GM21619 (cell line): ENCODE measurements at regions not wholly inside any gene's neighbourhood (a gene's known extent, or its start where the extent isn't known, plus 50 kb on each side); places are given as distances from the start of the nearest gene placed in this dataset.

ENCODE experiments used
- ATAC-seq: cut with Tn5 transposase; IDR thresholded peaks from one replicate; pipeline ENCODE4 v1.9.1; 2021; ENCODE audit not compliant: unreplicated experiment

DNA sequence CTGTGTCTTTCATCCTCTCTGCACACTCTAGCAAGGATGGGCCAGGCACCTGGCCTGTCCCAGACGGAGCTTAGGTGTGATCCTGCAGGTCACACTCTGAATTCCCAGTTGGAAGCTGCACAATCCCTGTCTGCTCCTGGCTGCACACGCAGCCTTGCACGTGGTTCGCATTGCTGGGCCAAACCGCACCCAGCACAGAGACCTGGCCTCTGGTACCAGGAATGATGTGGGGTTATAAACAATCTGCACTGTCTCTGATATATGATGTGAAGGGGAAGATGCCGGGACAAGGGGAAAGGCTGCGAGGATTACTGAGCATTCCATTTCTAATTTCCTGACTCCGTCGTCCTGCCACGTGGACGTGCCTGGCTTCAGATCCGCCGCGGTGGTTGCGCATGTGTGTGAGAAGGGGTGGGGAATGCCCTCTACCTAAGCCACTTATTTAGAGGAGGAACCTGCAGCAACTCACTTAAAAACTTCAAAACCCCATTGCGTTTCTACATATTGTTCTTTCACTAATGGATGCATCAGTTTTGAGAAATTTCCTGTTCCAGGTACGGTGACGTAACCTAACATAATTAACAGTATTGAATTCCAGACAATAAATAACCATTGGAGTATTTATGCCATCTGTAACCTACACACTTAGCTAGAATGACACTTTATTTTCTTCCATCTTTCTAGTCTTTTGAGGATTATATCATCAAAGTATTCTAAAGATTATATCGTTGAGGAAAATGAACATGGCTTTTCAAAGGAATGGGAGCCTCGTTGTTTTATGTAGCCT lies 559.7 kb upstream of the MGMT start:
- ATAC-seq: no peak

DNA sequence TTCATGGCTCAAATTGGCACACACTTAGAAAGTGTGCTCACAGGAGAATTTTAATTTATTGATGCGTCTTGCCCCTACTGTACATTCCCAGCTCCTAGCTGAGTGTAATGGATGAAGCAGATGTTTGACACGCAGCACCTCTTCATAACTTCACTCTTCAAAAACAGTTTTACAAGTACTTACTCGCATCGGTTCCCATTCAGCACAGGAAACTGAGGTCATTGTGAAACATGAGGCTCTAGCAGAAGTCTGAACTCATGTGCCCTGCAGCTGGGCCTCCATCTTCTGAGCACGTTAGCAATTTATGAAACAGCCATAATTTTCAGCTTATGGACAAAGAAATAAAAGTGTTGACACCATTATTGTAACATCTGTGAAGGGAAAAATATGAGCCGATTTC lies 558.9 kb upstream of the MGMT start:
- no peak for ATAC-seq

DNA sequence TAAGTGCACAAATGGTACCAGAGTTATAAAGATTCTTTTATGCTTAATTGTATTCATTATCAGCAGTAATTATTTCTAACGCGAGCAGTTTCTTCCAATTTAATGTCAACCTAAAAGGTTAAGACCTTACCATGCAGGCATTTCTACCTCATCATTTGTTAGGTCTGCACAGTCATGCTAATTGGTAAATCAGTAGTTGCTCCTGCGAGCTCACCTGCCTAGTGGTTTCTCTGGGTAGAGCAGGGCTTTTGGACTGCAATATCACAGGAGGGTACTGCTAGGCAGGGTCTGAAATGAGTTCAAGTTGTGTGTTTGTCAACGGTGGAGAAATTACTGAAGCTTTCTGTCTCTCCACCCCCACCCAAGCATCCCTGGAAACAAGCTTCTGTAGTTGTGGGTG lies 558.5 kb upstream of the MGMT start:
- no peak for ATAC-seq

DNA sequence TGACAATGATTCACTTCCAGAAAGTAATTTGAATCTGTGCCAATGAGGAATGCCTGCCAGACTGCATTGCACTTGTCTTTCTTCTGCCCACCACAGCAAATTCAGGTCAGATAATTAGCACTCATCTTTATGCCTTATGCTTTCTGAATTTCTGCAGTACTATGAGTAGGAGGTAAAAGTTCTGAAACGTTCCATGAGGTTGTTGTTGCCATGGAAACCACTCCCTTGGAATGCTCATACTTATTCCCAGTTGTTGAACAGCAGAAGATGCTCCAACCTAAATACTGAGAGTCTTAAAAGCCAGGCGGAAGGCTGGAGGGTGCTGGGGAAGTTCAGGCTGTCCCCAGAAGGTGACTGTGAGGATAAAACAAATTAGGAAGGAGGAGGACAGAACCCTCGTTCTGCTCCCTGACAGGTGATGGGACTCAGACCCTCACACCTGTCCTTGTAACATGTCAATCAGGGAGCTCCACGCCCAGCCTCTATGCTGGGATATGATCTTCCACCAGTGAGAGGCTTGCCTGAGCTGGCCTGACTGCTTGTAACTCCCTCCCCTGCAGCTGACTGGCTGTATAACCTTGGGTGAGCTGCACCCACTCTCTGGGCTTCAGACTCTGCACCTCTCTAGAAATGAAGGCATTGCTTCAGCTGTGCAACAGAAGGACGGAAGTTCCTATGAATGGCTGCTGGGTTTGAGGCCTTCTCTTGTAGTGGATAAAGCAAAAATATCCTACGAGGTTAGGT lies 554.3 kb upstream of the MGMT start:
- ATAC-seq: no peak

DNA sequence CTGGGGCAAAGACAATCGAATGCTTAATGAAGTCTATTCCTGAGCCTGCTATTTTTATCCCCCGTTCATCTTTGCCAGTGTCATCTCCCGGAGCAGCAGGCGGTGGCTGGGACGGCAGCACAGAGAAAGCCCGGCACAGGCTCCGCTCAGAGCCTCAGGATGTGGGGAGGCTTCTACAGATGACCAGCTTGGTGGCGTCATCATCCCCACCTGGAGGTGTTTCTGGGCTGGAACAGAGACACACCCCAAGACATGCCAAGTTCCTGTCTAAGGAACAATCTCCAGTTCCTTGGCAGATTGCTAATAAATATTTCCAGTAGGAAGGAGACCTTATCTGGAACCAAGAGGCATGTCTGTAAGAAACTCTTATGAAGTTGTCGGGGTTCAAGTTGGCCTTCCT lies 552.4 kb upstream of the MGMT start:
- no peak for ATAC-seq

DNA sequence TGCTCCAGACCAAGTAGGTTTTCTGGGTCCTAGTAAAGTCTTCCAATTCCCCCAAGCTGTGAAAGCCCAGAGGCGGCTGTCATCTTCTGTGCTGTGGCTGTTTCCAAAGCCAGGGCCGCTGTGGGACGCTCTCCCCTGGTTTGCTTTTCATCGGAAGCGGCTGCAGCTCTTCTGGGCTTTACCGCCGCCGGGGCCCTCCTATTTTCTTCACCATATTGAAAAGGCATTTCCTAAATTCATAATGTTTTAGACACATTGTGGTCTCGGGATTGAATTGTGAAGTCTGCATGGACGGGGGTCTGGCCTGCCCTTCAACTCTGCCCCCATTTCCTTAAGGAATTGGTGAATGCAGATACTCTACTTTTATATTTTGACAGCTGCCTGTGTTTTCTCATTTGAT lies 551.4 kb upstream of the MGMT start:
- no peak for ATAC-seq

DNA sequence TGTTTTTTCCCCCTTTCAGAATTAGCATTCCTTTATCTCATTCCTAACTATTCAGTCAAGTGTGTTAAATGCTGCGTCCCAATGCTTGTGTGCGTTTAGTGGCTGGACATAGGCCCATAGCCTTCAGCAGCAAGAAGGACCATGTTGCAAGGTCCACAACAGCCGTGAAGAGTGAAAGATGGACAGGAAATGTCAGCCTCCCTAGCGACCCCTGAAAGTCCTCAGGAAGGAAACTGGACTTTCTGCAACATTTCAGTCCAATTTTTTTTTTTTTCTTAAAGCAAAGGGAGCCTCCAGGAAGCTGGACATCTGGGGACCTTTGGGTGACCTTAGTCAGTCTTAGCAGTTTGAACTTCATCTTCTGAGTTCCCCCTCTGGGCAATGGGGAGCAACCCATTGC lies 550.7 kb upstream of the MGMT start:
- ATAC-seq: no peak

DNA sequence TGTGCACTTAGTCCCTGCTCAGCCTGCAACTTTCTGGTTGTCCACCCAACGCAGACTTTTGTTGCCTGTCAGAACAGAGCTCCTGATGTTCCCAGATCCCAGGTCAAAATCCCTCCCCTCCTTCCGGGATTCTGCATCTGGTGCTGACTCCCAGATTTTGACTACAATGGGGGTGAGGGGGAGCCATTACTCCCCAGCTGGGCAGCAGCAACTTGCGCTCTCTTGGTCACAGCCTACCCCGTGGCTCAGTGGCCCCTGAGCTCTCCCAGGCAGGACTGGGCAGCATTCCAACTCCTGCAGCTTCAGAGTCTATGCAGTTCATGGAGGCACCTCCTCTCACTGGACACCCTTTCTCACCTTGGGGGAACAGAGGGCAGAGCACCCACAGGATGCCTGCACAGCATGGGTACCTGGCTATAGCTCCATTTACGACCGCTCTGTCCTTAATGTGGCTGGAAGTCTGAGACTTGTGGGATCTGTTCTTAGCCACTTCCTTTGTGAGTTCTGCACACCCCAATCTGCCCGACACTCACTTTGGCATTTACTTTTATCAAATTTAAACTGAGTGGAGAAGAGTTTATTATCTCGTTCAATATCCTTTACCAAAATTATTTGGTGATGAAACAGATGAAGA lies 545.5 kb upstream of the MGMT start:
- ATAC-seq: no peak

DNA sequence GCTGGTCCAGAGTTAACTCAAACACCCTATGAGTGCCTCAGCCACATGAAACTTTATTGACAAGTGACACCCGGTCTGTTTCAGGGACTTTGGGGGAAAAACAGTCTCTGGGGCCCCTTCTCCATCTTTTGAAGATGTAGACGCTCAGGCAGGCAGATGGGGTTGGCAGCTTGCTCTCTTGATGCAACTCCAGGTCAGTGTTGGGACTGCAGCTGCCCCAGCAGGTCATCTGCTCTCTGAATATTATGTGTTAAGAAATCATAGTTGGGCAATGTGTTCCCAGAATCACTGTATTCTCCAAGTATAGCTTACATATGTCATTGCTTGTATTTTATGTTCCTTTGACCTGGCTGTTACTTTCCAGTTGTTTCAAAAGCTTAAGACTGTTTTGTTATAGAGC lies 544.9 kb upstream of the MGMT start:
- no peak for ATAC-seq

DNA sequence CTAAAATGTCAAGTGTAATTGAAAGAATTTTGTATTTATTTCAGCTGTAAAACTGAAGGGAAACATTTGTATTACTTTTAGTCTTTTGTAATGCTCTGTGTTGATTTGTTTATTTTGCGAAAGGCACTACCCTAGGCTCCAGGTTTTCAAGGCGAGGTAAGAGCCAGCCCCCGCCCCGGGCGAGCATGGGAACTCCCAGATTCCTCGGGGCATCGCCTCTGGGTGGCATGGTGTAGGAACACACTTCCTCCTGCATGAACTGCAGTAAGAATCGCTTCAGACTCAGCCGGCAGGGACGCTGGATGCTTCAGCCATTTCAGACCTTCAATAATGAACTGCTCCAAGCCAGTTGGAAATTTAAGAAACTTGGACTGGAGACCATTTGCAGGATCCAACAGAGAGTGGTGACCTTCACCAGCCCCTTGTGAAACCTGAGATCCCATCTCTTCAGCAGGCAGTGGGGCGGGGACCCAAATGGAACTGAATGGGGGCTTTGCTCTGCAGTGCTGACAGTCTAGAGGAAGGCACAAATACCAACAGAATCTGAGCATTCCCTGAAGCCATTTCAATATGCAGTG lies 544.3 kb upstream of the MGMT start:
- ATAC-seq: no peak

DNA sequence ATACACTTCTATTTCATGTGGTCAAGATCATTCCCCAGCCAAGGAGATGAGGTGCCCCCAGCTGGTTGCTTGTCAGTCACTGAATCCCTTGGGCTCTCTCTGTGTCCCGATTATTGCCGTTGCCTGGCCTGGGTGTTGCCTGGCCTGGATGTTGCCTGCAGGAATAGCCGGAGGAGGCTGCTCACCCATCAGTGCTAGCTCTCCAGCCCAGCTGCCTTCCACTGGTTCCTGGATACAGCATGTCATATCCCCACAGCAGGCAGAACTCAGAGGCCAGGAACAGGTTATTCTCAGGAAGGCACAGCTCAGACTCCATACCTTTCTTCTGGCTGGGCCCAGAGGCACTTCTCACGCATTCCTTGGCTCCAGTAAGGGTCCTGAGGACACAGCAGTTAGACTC lies 542.1 kb upstream of the MGMT start:
- ATAC-seq: no peak

DNA sequence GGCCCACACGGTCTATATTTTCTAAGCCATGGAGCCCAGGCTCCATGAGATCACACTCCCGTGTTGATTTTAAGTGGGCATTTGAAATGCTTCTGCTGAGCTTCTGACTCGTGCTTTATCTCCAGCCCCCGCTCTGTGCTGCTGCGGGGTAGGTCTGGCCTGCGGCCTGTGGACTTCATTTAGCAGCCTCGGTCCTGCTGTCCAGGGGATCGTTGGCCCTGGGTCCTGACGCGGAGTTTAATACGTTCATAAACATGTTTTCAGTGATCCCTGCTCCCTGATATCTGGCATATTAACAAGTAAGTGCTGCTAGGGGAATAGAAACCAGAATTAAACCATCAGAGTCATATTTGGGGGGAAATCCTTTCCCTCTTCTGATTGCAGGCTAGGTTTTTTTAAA lies 540.3 kb upstream of the MGMT start:
- no peak for ATAC-seq

DNA sequence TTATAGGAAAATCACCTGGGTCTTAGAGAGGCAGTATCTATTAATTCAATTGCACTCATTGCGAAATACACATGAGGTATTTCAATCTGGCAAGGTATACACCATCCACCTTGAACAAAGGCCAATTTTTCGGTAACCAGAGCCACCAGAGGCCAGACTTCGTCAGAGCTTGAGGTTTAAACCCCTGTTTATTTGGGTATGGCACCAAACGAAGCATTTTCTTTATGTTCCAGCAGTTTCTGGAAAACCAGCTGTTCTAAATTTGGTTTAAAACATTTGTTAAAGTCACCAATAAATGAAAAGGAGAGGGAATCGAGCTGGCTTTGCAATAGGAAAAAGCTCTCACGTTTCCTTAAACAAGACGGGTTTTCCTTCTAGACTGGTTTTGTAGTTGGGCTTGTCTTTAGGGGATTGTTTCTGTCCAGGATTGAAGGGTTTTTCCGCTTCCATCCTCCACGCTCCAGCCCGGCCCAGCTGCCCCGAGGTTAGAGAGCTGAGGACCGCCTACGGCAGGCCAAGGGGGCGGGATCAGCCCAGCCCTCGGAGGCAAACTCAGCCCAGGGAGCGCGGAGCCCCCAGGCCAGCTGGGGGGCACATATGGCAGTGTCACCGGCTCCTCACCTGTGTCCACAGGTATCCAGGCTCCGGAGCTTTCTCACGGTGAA lies 539.4 kb upstream of the MGMT start:
- ATAC-seq: no peak

DNA sequence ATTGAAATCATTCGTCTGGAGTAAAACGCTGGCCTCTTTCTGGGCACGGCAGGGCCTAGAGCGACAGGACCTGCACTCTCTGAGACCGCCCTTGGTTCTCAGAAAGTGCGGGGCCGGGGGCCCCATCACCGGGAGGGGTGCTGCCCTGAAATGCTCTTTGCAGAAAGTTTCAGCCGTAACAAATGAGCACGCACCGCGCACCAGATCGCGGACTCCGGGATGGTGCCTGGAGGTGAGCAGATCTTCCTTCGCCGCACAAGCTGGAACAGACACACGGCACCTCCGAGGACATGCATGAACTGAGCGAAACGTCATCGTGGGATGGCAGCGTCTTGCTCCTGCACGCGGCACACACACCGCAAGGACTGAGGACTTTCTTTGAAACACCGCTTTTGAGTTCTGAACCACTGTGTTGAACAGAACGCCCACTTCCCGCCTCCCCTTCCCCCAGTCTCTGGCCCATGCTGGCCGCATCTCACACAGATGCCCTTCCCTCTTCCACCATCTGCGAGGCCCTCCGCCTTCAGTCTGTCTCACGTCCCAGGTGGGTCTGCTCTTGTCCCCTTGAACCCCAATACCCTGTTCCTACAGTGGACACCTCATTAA lies 538.7 kb upstream of the MGMT start:
- ATAC-seq: no peak

DNA sequence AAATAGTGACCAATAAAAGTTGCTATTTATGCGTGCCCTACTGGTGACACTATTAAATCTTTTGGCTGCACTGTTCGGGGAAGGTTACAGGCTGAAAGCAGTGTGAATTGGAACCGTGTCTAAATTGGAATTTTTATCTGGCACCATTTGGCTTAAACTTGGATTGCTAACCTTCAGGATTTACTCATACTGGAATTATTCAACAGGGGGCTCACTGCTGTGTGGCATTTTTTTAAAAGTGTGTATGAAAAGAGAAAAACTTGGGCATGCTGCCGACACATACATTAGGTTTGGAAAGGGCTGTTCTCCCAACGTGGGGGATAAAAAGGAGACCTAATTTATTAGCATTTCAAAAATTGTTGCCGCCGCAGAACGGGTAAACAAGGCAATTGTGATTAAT lies 537.9 kb upstream of the MGMT start:
- no peak for ATAC-seq

DNA sequence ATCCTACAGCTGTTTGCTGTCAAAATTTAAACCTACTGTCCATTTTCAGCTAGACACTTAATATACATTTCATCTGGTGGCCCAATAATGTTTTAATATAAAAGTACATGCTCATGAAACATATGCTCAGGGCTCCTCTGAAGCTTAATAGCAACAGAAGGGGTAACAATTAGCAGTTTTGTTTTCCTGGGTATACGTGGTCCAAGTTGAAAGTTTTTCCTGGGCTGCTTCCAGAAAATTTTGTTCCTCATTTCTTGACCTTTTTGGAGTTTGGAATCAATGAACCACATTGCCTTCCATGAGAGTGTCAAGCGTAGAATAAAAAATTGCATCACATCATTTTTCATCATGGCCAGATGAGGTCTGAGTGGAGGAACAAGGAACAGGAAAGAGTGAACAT lies 537.3 kb upstream of the MGMT start:
- no peak for ATAC-seq

DNA sequence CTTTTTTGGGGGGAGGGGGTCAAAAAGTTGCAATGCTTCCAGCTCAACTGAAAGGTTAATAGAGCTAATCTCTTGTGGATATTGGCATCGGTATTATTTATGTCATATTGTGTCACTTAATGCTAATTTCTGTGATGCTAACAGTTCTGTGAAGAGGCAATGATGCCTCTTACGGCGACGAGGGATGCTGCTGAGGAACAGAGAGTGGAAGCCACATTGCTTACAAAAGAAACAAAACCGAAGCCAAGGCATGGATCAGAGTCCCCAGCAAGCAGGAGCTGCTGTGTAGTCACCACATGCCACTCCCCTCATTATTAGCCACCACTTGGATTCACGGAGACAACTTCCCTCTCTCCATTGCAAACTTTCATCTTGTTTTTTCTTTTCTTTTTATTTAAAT lies 536.5 kb upstream of the MGMT start:
- no peak for ATAC-seq

DNA sequence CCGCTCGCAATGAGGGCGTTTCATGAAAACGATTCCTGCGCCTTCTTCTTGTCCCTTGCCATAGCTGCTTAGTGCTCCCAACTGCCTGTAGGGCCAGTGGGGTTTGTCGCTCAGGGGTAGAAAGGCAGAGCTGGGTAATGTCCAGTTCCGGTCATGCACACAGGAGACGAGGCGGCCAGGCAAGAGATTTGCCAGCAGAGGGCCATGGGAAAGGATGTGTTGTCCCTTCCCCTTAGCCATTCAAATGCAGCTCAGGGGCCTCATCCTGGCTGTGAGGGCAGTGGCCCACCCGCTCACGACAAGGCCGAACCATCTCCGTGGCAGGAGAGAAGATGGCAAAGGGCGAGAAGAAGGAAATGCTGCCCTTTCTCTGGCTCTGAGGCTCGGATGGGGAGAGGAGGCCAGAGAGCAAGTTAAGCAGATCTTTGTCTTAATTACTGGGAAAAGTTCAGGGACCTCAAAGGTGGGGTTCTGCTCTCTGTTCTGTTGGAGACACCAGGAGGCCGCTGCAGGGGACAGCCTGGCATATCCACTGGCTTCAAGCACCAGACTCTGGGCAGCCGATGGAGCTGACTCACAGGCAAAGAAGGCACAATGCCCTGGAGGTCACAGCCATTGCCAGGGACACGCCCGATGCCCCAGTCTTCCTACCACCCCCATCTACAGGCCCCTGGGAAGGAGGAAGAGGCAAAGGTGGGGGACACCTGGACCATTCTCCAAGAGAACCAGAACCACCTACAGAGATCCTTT lies 534.8 kb upstream of the MGMT start:
- no peak for ATAC-seq

DNA sequence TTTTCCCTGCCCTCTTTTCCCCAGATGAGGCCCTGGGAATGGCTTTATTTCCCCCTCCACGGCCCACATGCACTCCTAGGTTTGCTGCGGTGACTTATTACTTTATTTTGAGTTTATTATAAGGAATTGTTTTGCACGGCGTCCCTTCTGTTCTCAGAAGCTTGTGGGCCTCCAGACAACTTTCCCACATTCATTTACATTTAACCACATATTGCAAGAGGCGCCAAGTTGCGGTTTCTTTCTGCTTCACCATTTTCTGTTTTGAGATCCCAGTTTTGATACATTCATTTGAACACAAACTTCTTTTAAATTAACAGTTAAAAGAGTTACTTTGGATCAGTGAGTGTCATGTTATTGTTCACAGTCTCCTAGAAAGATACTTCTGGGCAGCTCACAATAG lies 532.5 kb upstream of the MGMT start:
- no peak for ATAC-seq

DNA sequence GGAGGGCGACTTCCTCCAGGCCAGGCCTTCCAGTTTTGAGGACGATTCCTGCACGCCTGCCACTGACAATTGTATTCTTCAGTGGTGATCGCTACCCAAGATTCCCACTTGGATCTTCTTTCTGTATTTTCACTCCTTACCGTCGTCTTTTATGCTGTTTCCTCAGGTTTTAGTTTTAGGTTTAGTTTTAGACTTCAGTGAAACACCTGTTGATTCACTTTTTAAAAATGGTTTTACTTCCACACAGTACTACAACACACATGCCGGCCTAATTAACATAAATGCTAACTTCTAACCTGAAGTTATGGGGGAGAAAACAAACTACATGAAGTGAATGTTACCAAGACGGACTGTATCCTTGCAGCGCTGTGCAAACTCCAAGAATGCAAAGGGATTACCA lies 530.6 kb upstream of the MGMT start:
- ATAC-seq: no peak
